ENCODE measurements at regions not wholly inside any gene's neighbourhood (a gene's known extent, or its start where the extent isn't known, plus 50 kb on each side); places are given as distances from the start of the nearest gene placed in this dataset.

- TF ChIP-seq POLR2A (IDR thresholded peaks at IDR 0.05): no peak
- TF ChIP-seq EP300 (IDR thresholded peaks at IDR 0.05): no peak
Measured at GRCh38 chr13:29977476-29978120, 127.2 kb upstream of the UBL3 start.
